Caco-2 (cell line): ENCODE measurements at regions not wholly inside any gene's neighbourhood (a gene's known extent, or its start where the extent isn't known, plus 50 kb on each side); places are given as distances from the start of the nearest gene placed in this dataset.

Experiments
- BruUV-seq: library from RNA; stranded (reverse); fragments of 400-500 nt; replicated peaks from 2 replicates; lab custom pipeline; 2021; lab: Mats Ljungman, UMichigan
- CTCF ChIA-PET: fragments of 300-600 bp; sonication (Branson Sonifier 250); formaldehyde crosslinking; loops from one replicate; lab custom pipeline; 2022; ENCODE audit warnings: antibody characterized with exemption; lab: Charles Lee
- POLR2A ChIA-PET: fragments of 300-600 bp; sonication (Branson Sonifier 250); formaldehyde crosslinking; loops from one replicate; lab custom pipeline; 2022; ENCODE audit warnings: antibody characterized with exemption; lab: Charles Lee
- DNase-seq, 2 experiments: peaks; one replicate each; pipeline versions ENCODE4 v3.0.0 to v3.0.0-alpha.2; 2020 to 2022
- H3K27me3 ChIP-seq: replicated peaks from 2 replicates; pipeline ENCODE4 v1.6.0; 2011; ENCODE audit warnings: low read length; ENCODE audit not compliant: control insufficient read depth, insufficient read depth
- H3K36me3 ChIP-seq: 2 replicates; pipeline ENCODE4 v1.5.1; 2011; ENCODE audit warnings: low read length; ENCODE audit not compliant: control insufficient read depth, insufficient read depth
- H3K4me1 ChIP-seq: fragments of 250-450 bp; sonication (Bioruptor Pico); 2 replicates; pipeline ENCODE4 v1.5.1; 2020; ENCODE audit warnings: mild to moderate bottlenecking
- H3K4me3 ChIP-seq: 2 replicates; pipeline ENCODE4 v1.5.1; 2011; ENCODE audit warnings: low read depth, mild to moderate bottlenecking, control low read depth, low read length
- H3K9me3 ChIP-seq: fragments of 250-450 bp; sonication (Bioruptor Pico); 2 replicates; pipeline ENCODE4 v1.5.1; 2020; ENCODE audit warnings: mild to moderate bottlenecking, moderate library complexity
- H3K27ac Mint-ChIP-seq: one replicate; pipeline ENCODE4 v1.8.0; 2022; ENCODE audit warnings: mixed read lengths; ENCODE audit not compliant: unreplicated experiment
- H3K27me3 Mint-ChIP-seq: one replicate; pipeline ENCODE4 v1.8.0; 2022; ENCODE audit warnings: mixed read lengths; ENCODE audit not compliant: insufficient read depth, unreplicated experiment
- H3K36me3 Mint-ChIP-seq: one replicate; pipeline ENCODE4 v1.8.0; 2022; ENCODE audit warnings: mild to moderate bottlenecking, mixed read lengths; ENCODE audit not compliant: insufficient read depth, unreplicated experiment
- H3K4me1 Mint-ChIP-seq: one replicate; pipeline ENCODE4 v1.8.0; 2022; ENCODE audit warnings: low read depth, mixed read lengths; ENCODE audit not compliant: unreplicated experiment
- H3K4me3 Mint-ChIP-seq: one replicate; pipeline ENCODE4 v1.8.0; 2022; ENCODE audit warnings: mild to moderate bottlenecking, moderate library complexity, mixed read lengths; ENCODE audit not compliant: unreplicated experiment
- H3K9me3 Mint-ChIP-seq: one replicate; pipeline ENCODE4 v1.8.0; 2022; ENCODE audit warnings: mixed read lengths; ENCODE audit not compliant: unreplicated experiment
- intact Hi-C: fragments of 100-400 bp; cut with micrococcal nuclease; formaldehyde crosslinking; loops from one replicate; pipeline ENCODE4 v1.10.0; 2022; ENCODE audit not compliant: unreplicated experiment
- TF ChIP-seq, protein P1 (sequence below), 2 experiments: fragments of 200-600 bp in 1 of 2; IDR thresholded peaks; 1 replicate in 1 of 2; 2 replicates in 1 of 2; pipeline versions ENCODE4 v1.5.1 to v1.8.0; 2011 to 2022; ENCODE audit warnings: antibody characterized with exemption in 1 of 2, control low read depth in 1 of 2, inconsistent platforms in 1 of 2, low read depth in 1 of 2, low read length in 1 of 2, mild to moderate bottlenecking in 1 of 2, moderate library complexity in 1 of 2; ENCODE audit not compliant: insufficient read depth in 1 of 2, severe bottlenecking in 1 of 2, unreplicated experiment in 1 of 2

- H3K4me3 ChIP-seq: no peak overlapping the region
- H3K9me3 ChIP-seq: no peaks in the 10 kb centered on the region
- Mint-ChIP-seq H3K27ac (no peak overlapping the region), H3K4me3 (no peak overlapping the region), H3K36me3 (no peaks in the 10 kb centered on the region), H3K27me3 (peaks cover 3% of the 10 kb centered on the region), H3K4me1 (no peaks in the 10 kb centered on the region), H3K9me3 (no peaks in the 10 kb centered on the region)
- ChIA-PET CTCF (no interaction called here), POLR2A (no interaction called here)
- intact Hi-C loops: no loop called here
- no peaks in the 10 kb centered on the region for H3K4me1 ChIP-seq
- H3K36me3 ChIP-seq: no peaks in the 10 kb centered on the region
- TF ChIP-seq, protein P1, sequence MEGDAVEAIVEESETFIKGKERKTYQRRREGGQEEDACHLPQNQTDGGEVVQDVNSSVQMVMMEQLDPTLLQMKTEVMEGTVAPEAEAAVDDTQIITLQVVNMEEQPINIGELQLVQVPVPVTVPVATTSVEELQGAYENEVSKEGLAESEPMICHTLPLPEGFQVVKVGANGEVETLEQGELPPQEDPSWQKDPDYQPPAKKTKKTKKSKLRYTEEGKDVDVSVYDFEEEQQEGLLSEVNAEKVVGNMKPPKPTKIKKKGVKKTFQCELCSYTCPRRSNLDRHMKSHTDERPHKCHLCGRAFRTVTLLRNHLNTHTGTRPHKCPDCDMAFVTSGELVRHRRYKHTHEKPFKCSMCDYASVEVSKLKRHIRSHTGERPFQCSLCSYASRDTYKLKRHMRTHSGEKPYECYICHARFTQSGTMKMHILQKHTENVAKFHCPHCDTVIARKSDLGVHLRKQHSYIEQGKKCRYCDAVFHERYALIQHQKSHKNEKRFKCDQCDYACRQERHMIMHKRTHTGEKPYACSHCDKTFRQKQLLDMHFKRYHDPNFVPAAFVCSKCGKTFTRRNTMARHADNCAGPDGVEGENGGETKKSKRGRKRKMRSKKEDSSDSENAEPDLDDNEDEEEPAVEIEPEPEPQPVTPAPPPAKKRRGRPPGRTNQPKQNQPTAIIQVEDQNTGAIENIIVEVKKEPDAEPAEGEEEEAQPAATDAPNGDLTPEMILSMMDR (IDR thresholded peaks at IDR 0.05; ENCODE audit: insufficient read depth in 1 of 2, low read depth in 1 of 2, low read length in 1 of 2, severe bottlenecking in 1 of 2, unreplicated experiment in 1 of 2): no peak
- no peaks in the 10 kb centered on the region for H3K27me3 ChIP-seq
- no peak for DNase-seq
- BruUV-seq: no TSS peak
Measured at GRCh38 chr13:104375614-104376013, 1309.4 kb upstream of the SLC10A2 start.

DNA sequence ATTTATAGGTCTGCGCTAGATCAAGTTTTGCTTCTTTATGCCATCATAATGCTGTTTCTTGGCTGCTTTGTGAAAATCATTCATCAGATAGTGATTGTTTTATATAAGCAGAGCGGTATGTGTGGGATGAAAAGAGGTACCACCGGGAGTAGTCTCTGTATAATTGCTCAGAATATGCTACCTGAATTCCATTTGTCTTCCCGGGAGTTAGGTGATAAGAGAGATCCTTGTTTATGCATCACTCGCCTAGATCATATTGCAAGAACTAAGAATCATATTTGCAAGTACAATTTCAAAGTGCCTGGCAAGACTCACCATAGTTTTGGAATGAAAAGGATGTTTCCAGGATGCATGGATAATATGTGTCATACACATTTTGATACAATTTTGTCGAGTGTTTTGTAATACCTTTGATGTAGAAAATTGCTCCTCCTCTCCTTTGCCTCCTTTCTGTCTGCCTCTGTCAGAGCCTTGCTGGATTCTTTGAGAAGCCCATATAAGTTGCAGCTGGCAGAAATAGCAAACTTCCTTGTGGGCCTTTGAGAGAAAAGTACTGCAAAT, 1306.0 kb upstream of the SLC10A2 start:
- ChIA-PET CTCF (no interaction called here), POLR2A (no interaction called here)
- Histone ChIP-seq H3K4me3 (no peak overlapping the region), H3K4me1 (no peaks in the 10 kb centered on the region), H3K27me3 (no peaks in the 10 kb centered on the region), H3K36me3 (no peaks in the 10 kb centered on the region), H3K9me3 (no peaks in the 10 kb centered on the region)
- Mint-ChIP-seq H3K9me3 (no peaks in the 10 kb centered on the region), H3K4me3 (no peak overlapping the region), H3K27ac (no peak overlapping the region), H3K27me3 (peaks cover 6% of the 10 kb centered on the region), H3K4me1 (no peaks in the 10 kb centered on the region), H3K36me3 (no peaks in the 10 kb centered on the region)
- intact Hi-C loops: no loop called here
- DNase-seq: no peak
- BruUV-seq: no TSS peak
- TF ChIP-seq, protein P1 (IDR thresholded peaks at IDR 0.05; ENCODE audit: insufficient read depth in 1 of 2, low read depth in 1 of 2, low read length in 1 of 2, severe bottlenecking in 1 of 2, unreplicated experiment in 1 of 2): no peak

DNA sequence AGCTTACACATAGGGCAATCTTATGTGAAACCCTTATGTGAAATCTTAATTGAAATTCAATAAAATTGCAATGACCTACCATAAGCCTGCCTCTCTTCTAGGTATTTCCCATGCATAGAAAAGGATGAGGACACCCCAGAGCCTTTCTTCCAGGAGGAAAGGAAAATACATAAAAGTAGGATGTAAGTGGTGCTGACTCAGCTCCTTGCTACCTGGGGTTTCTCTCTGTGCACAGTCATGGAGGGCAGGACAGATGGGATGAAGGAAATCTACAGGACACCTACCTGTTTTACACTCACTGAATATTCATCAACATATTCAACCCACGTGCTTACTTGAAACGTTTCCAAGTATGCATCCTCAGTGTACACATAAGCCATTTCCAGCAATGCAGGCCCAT, 1299.2 kb upstream of the SLC10A2 start:
- intact Hi-C loops: no loop called here
- H3K4me3 ChIP-seq: no peak overlapping the region
- POLR2A ChIA-PET: no interaction called here
- CTCF ChIA-PET: no interaction called here
- H3K36me3 Mint-ChIP-seq: no peaks in the 10 kb centered on the region
- H3K9me3 Mint-ChIP-seq: no peaks in the 10 kb centered on the region
- H3K27me3 Mint-ChIP-seq: peaks cover 3% of the 10 kb centered on the region
- no peak overlapping the region for H3K27ac Mint-ChIP-seq
- no peaks in the 10 kb centered on the region for H3K36me3 ChIP-seq
- H3K27me3 ChIP-seq: no peaks in the 10 kb centered on the region
- no peak overlapping the region for H3K4me3 Mint-ChIP-seq
- BruUV-seq: no TSS peak
- TF ChIP-seq, protein P1 (IDR thresholded peaks at IDR 0.05; ENCODE audit: insufficient read depth in 1 of 2, low read depth in 1 of 2, low read length in 1 of 2, severe bottlenecking in 1 of 2, unreplicated experiment in 1 of 2): no peak
- H3K4me1 Mint-ChIP-seq: no peaks in the 10 kb centered on the region
- H3K4me1 ChIP-seq: no peaks in the 10 kb centered on the region
- H3K9me3 ChIP-seq: no peaks in the 10 kb centered on the region; the same call in 1 of the 2 replicates
- no peak for DNase-seq
